D721Med (cell line): ENCODE measurements at regions not wholly inside any gene's neighbourhood (a gene's known extent, or its start where the extent isn't known, plus 50 kb on each side); places are given as distances from the start of the nearest gene placed in this dataset.

Experiments used
- DNase-seq: peaks from one replicate; pipeline ENCODE4 v3.0.0; 2011; ENCODE audit warnings: low spot score; ENCODE audit not compliant: insufficient read length
- FAIRE-seq: peaks from 2 replicates; lab custom pipeline; 2011; peaks lifted over from hg19 to GRCh38; lab: Jason Lieb, UNC
- TF ChIP-seq, protein P1 (sequence below): IDR thresholded peaks from 2 replicates; pipeline ENCODE4 v1.5.1; 2012; ENCODE audit warnings: mild to moderate bottlenecking, control low read depth; ENCODE audit not compliant: insufficient read depth; ENCODE audit errors: missing control alignments

GRCh38 chr12:83763425-83763824 lies 1076.7 kb downstream of the TMTC2 start:
- TF ChIP-seq, protein P1, sequence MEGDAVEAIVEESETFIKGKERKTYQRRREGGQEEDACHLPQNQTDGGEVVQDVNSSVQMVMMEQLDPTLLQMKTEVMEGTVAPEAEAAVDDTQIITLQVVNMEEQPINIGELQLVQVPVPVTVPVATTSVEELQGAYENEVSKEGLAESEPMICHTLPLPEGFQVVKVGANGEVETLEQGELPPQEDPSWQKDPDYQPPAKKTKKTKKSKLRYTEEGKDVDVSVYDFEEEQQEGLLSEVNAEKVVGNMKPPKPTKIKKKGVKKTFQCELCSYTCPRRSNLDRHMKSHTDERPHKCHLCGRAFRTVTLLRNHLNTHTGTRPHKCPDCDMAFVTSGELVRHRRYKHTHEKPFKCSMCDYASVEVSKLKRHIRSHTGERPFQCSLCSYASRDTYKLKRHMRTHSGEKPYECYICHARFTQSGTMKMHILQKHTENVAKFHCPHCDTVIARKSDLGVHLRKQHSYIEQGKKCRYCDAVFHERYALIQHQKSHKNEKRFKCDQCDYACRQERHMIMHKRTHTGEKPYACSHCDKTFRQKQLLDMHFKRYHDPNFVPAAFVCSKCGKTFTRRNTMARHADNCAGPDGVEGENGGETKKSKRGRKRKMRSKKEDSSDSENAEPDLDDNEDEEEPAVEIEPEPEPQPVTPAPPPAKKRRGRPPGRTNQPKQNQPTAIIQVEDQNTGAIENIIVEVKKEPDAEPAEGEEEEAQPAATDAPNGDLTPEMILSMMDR = no peak
- DNase-seq (no peak), FAIRE-seq (no peak)

DNA sequence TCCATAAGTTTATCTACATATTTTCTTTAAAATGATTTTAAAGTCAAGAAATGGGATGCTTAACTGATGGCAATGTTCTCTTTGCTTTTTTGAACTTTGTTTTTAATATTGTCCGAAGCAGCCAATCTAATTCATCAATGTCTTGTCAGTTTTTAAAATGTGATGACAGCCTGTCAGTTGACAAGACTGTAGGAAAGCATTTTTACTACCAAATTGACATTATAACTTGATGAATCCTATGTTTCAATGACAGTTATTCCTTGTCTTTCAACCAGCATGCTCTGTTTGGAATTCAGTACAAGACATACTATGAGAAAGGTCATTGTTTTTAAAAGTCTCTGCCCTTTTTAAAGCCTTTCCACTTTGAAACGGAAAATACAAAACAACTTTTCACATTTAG lies 1073.2 kb downstream of the TMTC2 start:
- DNase-seq (no peak), FAIRE-seq (no peak)
- TF ChIP-seq, protein P1 = no peak

GRCh38 chr12:83758888-83759631 lies 1072.4 kb downstream of the TMTC2 start:
- no peak for FAIRE-seq

DNA sequence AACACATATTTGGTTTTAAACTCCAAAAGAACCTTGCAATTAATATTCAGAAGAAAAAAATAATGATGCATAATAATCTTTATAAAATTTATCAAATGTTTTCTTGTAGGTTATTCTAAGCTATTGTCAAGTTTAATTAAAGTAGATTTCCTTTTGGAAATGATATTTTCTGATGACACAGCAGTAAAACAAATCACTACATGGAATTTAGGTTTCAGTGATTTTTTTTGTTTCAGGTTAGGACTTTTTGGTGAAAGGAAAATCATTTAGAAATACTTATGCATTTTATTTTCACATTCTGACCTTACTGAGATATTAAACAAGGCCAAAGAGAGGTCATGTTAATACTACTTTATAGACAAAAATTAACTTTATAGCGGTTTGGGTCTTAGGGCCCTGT lies 1067.2 kb downstream of the TMTC2 start:
- DNase-seq (no peak), FAIRE-seq (no peak)
- TF ChIP-seq, protein P1 = no peak

More at GRCh38 chr12:83758888-83759631, 1072.4 kb downstream of the TMTC2 start:
- DNase-seq = no peak
- TF ChIP-seq, protein P1 = no peak

DNA sequence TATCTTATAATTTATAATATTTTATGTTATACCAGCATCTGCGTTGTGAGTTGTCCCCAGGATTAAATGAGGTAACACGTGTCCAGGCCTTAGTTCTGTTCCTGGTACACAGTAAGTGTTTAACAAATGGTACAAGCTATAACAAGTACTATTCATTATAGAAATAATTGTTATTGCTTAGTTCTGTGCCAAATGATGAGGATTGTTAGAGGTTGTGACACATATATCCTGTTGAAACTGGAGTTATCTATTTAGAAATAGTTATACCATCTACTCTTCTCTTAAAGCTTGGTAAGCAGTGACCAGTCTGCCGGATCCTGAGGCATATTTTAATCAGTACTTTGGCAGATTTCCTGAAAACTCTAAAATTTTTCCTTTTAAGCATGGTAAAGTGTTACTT lies 1066.5 kb downstream of the TMTC2 start:
- FAIRE-seq (no peak), DNase-seq (no peak)
- TF ChIP-seq, protein P1 = no peak

GRCh38 chr12:83739607-83740006 lies 1052.9 kb downstream of the TMTC2 start:
- TF ChIP-seq, protein P1 = no peak
- DNase-seq (no peak), FAIRE-seq (no peak)

GRCh38 chr12:83710851-83711250 lies 1024.1 kb downstream of the TMTC2 start:
- DNase-seq = no peak
- TF ChIP-seq, protein P1 = no peak

More at GRCh38 chr12:83710851-83711250, 1024.1 kb downstream of the TMTC2 start:
- FAIRE-seq = no peak
